LoVo (cell line): ENCODE measurements at regions not wholly inside any gene's neighbourhood (a gene's known extent, or its start where the extent isn't known, plus 50 kb on each side); places are given as distances from the start of the nearest gene placed in this dataset.

Experiments used
- DNase-seq: peaks from one replicate; pipeline ENCODE4 v3.0.0-alpha.2; 2016; ENCODE audit warnings: low spot score

DNA sequence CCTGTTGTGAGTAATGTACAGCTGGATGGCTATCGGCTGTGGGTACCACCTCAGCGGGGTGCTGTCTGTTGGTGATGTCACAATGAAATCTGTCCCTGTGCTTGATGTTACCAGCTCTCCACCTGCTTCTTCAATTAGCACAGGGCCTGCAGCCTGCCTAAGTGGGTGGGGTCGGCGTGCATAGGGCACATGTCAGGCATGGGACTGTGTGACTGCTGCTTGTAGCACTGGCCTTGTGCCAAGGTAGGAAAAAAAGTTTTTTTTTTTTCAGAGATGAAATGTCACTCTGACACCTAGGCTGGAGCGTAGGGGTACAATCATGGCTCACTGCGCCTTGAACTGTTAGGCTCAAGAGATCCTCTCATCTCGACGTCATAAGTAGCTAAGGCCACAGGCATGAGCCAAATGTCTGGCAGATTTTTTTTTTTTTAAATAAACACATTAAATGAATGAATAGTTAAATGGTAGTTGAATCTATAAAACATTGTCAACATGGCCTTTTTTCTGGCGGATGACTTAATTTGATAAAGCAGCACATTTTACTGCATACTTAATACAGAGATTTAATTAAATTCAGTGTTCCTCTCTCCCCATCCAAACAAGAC is 222.5 kb downstream of the NXNL2 start:
- DNase-seq, result no peak

DNA sequence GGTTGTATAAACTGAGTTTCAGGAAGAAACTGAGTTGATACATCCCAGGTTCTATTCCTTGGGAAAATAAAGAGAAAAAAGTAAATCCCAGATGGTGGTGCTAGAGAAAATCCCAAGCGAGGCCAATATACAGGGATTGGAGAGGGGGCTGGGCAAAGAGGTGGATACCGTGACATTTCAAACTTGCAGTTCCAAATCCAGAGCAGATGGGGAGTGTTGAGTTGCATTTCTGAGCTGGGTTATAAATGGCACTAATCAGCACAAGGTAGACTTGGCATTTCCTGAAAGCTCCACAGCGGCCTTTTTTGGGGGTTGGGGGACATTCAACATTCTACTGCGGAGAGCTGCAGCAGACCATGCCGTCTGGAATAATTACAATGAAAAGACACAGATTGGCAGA is 224.4 kb downstream of the NXNL2 start:
- DNase-seq, result no peak

GRCh38 chr9:88766778-88767503 is 224.3 kb upstream of the S1PR3 start:
- DNase-seq, result no peak

DNA sequence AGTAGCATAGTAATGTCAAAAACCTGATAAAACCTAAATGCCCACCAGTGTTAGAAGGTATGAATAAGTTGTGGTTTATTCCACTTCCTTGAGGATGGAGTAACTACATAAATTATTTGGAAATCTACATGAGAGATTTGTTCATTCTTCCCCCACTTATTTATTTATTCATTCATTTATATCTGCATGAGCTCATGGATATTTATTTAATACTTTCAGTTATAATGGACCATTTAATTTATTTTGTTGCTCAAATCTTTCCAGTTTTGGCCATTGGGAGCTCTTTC is 223.8 kb upstream of the S1PR3 start:
- no peak for DNase-seq

- no peak for DNase-seq
Measured at GRCh38 chr9:88772575-88772974, 218.7 kb upstream of the S1PR3 start.

- no peak for DNase-seq
Measured at GRCh38 chr9:88773126-88773525, 218.1 kb upstream of the S1PR3 start.

GRCh38 chr9:88773627-88774244 is 217.5 kb upstream of the S1PR3 start:
- no peak for DNase-seq

- DNase-seq, result no peak
Measured at GRCh38 chr9:88775037-88775471, 216.2 kb upstream of the S1PR3 start.

- no peak for DNase-seq
Measured at GRCh38 chr9:88775559-88775958, 215.7 kb upstream of the S1PR3 start.

DNA sequence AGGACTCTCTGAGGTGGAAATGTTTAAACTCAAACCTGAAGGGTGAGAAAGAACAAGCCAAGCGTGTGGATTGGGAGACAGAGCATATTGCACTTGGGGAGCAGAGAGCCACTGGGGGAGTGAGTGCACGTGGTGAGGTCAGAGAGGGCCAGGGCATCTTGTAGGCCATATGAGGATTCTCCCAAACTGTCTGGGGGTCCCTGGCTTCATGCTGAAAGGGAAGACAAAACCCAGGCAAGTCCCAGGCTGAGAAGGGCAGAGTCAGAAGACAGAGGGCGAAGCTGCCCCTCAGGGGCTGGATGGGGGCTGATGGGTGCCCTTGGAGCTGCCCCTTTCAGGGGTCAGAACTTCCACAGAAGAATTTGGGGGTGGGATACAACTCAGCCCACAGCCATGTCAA is 215.3 kb upstream of the S1PR3 start:
- no peak for DNase-seq

DNA sequence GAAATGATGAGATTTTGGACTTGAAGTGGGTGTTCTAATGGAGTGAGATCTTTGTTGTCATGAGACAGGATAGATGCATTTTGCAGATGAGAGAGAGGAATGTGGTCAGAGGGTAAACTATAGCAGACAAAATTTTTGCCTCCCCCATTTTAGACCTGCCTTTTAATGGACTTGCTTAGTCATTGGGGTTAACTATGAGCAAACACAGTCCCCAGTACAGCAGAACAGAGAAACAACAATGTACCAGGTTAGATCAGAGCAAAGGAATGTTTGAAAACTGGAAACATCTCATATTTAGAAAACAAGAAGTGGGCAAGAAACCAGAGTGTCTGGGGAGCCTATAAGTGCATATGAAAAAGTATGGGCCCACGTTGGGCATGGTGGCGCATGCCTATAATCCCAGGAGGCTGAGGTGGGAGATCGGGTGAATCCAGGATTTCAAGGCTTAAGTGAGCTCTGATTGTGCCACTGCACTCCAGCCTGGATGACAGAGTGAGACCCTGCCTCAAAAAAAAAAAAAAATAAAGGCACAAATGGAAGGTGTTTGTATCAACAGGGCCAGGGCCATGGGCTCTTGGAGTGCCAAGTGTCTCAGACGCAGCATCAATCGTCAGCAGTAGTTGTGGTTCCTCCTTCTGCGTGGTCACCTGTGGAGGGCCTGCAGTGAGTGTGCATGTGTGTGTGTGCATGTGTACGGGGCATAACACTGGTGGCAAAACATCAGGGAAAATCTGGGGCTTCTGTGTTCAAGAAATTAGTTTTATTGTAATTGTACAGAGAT is 214.4 kb upstream of the S1PR3 start:
- no peak for DNase-seq

- no peak for DNase-seq
Measured at GRCh38 chr9:88777498-88778312, 213.6 kb upstream of the S1PR3 start.

- no peak for DNase-seq
Measured at GRCh38 chr9:88781628-88782391, 209.5 kb upstream of the S1PR3 start.

DNA sequence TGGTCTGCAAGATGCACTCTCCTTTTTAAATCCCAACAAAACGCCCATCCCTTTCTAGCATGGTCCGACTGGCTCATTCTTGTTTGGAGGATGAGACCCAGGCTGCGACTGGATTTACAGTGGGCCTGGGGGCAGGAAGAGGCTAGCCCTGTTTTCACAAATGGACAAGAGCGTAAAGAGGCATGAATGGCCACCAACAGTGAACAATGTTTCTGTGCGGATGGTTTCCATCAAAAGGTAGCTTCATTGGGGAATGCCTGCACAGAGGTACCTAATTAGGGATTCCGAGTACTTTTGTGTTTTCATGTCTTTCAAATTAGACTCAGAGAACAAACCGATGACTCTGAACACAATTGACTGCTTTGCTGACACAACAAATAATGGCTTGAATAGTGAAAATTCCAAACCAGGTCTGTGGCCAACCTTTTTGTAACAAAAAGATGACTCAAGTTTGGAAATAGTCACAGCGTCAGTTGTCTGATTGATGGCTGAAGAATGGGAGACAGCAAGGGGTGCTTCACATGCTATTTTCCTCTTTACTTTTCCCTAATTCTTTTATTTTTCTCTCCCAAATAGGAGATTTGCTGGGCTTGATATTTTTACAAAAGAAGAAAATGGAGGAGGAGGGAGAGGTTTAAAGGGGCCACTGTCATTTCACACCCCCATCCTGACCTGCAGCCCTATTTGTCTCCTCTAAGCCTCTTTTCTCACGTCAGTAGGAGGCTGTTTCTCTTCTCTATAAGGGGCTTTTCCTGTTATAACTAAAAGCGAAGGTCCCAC is 208.1 kb upstream of the S1PR3 start:
- DNase-seq, result no peak

- no peak for DNase-seq
Measured at GRCh38 chr9:88783711-88784083, 207.6 kb upstream of the S1PR3 start.

DNA sequence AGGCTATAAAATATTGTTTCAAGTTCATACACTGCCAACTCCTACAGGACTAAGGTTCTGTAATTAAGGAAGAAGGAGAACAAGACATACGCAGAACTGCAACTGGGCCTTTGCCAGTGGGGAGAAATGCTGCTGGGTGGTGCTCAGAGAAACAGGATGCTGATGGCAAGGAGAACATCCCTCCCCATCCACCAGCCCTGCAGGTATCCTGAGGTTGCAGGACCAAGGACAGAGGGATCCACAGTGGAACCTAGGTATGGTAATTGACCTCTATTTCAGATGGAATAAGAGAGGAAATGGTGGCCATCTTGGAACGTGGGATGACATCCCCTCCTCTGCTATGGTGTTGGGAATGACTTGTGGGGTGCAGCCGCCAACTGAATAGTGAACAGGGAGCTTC is 206.3 kb upstream of the S1PR3 start:
- no peak for DNase-seq

GRCh38 chr9:88786291-88787079 is 204.8 kb upstream of the S1PR3 start:
- no peak for DNase-seq

GRCh38 chr9:88789785-88790184 is 201.5 kb upstream of the S1PR3 start:
- DNase-seq, result no peak

DNA sequence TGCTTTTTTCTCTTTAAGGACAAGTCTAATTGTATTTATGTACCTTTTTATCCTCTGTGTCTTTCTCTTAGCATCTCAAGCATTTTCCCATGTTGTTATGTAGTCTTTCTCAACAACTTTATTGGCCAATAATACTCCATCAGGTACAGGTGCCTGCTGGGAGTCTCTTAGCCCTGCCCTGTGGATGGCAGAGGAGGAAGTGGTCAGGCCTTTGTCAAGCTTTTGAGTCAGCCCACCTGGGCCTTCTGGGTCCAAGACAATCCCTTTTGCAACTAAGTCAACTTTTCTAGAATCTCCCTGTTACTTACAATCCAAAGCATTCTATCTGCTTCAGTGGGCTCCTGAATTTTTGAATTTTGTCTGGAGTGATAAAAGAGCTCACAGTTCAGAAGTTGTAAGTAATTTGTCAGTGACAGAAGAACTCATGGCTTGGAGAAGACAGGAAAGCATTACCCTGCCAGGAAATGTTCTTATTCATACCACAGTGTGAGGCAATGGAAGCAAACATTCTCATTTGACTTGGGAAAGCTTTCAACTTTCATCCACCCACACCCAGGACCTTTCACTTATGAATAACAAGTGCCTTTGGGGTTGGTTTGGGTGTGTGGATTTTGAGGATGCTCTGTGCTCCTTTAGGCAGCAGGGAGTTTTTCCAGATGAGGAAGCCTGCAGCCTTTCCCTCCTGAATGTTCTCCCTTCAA is 200.0 kb upstream of the S1PR3 start:
- DNase-seq, result no peak
